ENCODE measurements at regions not wholly inside any gene's neighbourhood (a gene's known extent, or its start where the extent isn't known, plus 50 kb on each side); places are given as distances from the start of the nearest gene placed in this dataset.

GRCh38 chr7:49434846-49435245 is 338.6 kb upstream of the VWC2 start:
- H3K4me2 ChIP-seq (ENCODE audit: low read depth, low read length, poor library complexity, severe bottlenecking): no peak overlapping the region
- H3K9ac ChIP-seq (ENCODE audit: low read depth, low read length, poor library complexity, severe bottlenecking): no peak overlapping the region
- no peaks in the 10 kb centered on the region for H3F3A ChIP-seq (ENCODE audit: low read depth)
- no peak overlapping the region for H3K4me3 ChIP-seq (ENCODE audit: low read length, poor library complexity, severe bottlenecking)
- no peaks in the 10 kb centered on the region for H3K36me3 ChIP-seq (ENCODE audit: insufficient read depth, low read length)
- H3K4me1 ChIP-seq (ENCODE audit: insufficient read depth, low read length, poor library complexity, severe bottlenecking): no peaks in the 10 kb centered on the region
- H3K9me2 ChIP-seq (replicated peaks; ENCODE audit: low read depth, low read length): no peaks in the 10 kb centered on the region
- H3K79me2 ChIP-seq (ENCODE audit: insufficient read depth, low read length): no peaks in the 10 kb centered on the region
- H3K9me3 ChIP-seq (ENCODE audit: insufficient read depth, low read depth, low read length): no peaks in the 10 kb centered on the region
- TF ChIP-seq CTCF (conservative IDR thresholded peaks at IDR 0.05; ENCODE audit: low read length): no peak
- TF ChIP-seq EZH2phosphoT487 (IDR thresholded peaks at IDR 0.05; ENCODE audit: borderline replicate concordance): no peak
- H4K20me1 ChIP-seq (ENCODE audit: insufficient read depth, low read length, poor library complexity, severe bottlenecking): no peaks in the 10 kb centered on the region
- H3K27me3 ChIP-seq (ENCODE audit: insufficient read depth, low read length, poor library complexity, severe bottlenecking): no peaks in the 10 kb centered on the region
- H2AFZ ChIP-seq (ENCODE audit: low read length): no peak overlapping the region

- Histone ChIP-seq H3K27me3 (ENCODE audit: insufficient read depth, low read length, poor library complexity, severe bottlenecking) (no peaks in the 10 kb centered on the region), H2AFZ (ENCODE audit: low read length) (no peak overlapping the region), H3F3A (ENCODE audit: low read depth) (no peaks in the 10 kb centered on the region), H3K4me3 (ENCODE audit: low read length, poor library complexity, severe bottlenecking) (no peak overlapping the region), H3K9ac (ENCODE audit: low read depth, low read length, poor library complexity, severe bottlenecking) (no peak overlapping the region), H4K20me1 (ENCODE audit: insufficient read depth, low read length, poor library complexity, severe bottlenecking) (no peaks in the 10 kb centered on the region), H3K4me1 (ENCODE audit: insufficient read depth, low read length, poor library complexity, severe bottlenecking) (no peaks in the 10 kb centered on the region), H3K9me2 (replicated peaks; ENCODE audit: low read depth, low read length) (no peaks in the 10 kb centered on the region), H3K9me3 (ENCODE audit: insufficient read depth, low read depth, low read length) (no peaks in the 10 kb centered on the region), H3K79me2 (ENCODE audit: insufficient read depth, low read length) (no peaks in the 10 kb centered on the region), H3K4me2 (ENCODE audit: low read depth, low read length, poor library complexity, severe bottlenecking) (no peak overlapping the region), H3K36me3 (ENCODE audit: insufficient read depth, low read length) (no peaks in the 10 kb centered on the region)
- TF ChIP-seq EZH2phosphoT487 (IDR thresholded peaks at IDR 0.05; ENCODE audit: borderline replicate concordance) (no peak), CTCF (conservative IDR thresholded peaks at IDR 0.05; ENCODE audit: low read length) (no peak)
These were observed 335.2 kb upstream of the VWC2 start for GRCh38 chr7:49438281-49438680.

- TF ChIP-seq CTCF (conservative IDR thresholded peaks at IDR 0.05; ENCODE audit: low read length) (no peak), EZH2phosphoT487 (IDR thresholded peaks at IDR 0.05; ENCODE audit: borderline replicate concordance) (no peak)
- H3K4me2 ChIP-seq (ENCODE audit: low read depth, low read length, poor library complexity, severe bottlenecking): no peak overlapping the region
These were observed 329.9 kb upstream of the VWC2 start for GRCh38 chr7:49443515-49443914.

More at GRCh38 chr7:49443515-49443914, 329.9 kb upstream of the VWC2 start:
- Histone ChIP-seq H3K9ac (ENCODE audit: low read depth, low read length, poor library complexity, severe bottlenecking) (no peak overlapping the region), H3K27me3 (ENCODE audit: insufficient read depth, low read length, poor library complexity, severe bottlenecking) (no peaks in the 10 kb centered on the region), H4K20me1 (ENCODE audit: insufficient read depth, low read length, poor library complexity, severe bottlenecking) (no peaks in the 10 kb centered on the region), H3K9me2 (replicated peaks; ENCODE audit: low read depth, low read length) (no peaks in the 10 kb centered on the region), H3K9me3 (ENCODE audit: insufficient read depth, low read depth, low read length) (no peaks in the 10 kb centered on the region), H3K4me3 (ENCODE audit: low read length, poor library complexity, severe bottlenecking) (no peak overlapping the region), H3K4me1 (ENCODE audit: insufficient read depth, low read length, poor library complexity, severe bottlenecking) (no peaks in the 10 kb centered on the region), H2AFZ (ENCODE audit: low read length) (no peak overlapping the region), H3K79me2 (ENCODE audit: insufficient read depth, low read length) (no peaks in the 10 kb centered on the region), H3F3A (ENCODE audit: low read depth) (no peaks in the 10 kb centered on the region), H3K36me3 (ENCODE audit: insufficient read depth, low read length) (no peaks in the 10 kb centered on the region)

All from Loucy (cell line).